ENCODE measurements at regions not wholly inside any gene's neighbourhood (a gene's known extent, or its start where the extent isn't known, plus 50 kb on each side); places are given as distances from the start of the nearest gene placed in this dataset.

- TF ChIP-seq MAX (IDR thresholded peaks at IDR 0.05; ENCODE audit: low read depth), result no peak
- no peak for TF ChIP-seq USF1 (IDR thresholded peaks at IDR 0.05; ENCODE audit: borderline replicate concordance, low read depth)
- TF ChIP-seq RAD21 (IDR thresholded peaks at IDR 0.05; ENCODE audit: low read length), result no peak
- no peak for TF ChIP-seq CHD2 (IDR thresholded peaks at IDR 0.05; ENCODE audit: low read length, partially characterized antibody)
- TF ChIP-seq TCF12 (IDR thresholded peaks at IDR 0.05), result no peak
- no peak for TF ChIP-seq MEF2A (IDR thresholded peaks at IDR 0.05; ENCODE audit: borderline replicate concordance, low read depth)
- TF ChIP-seq YY1 (IDR thresholded peaks at IDR 0.05; ENCODE audit: low read depth), result no peak
Observed at GRCh38 chr20:61041481-61041880, 210.6 kb upstream of the CDH4 start (continued).

GRCh38 chr20:61042506-61043385, 209.3 kb upstream of the CDH4 start:
- ChIA-PET CTCF (no interaction called here), POLR2A (no interaction called here)
- DNase-seq, result no peak
- H3K4me2 ChIP-seq, result no peak overlapping the region
- no peaks in the 10 kb centered on the region for H3K79me2 ChIP-seq (ENCODE audit: insufficient read depth)
- no peaks in the 10 kb centered on the region for H4K20me1 ChIP-seq (ENCODE audit: insufficient read depth)
- no peaks in the 10 kb centered on the region for H3K9me2 ChIP-seq
- H3K9me3 ChIP-seq, result no peaks in the 10 kb centered on the region
- H3K9ac ChIP-seq, result no peak overlapping the region
- 42% methylated on average over 25 of the region's 25 CpGs for WGBS (ENCODE audit: low lambda C conversion rate)
- no peaks in the 10 kb centered on the region for H3F3A ChIP-seq (replicated peaks; ENCODE audit: insufficient read depth)
- H3K27ac ChIP-seq (ENCODE audit: low read depth in 2 of 2, low read length in 1 of 2), result no peak overlapping the region
- no peaks in the 10 kb centered on the region for H3K27me3 ChIP-seq (ENCODE audit: insufficient read depth)
- TF ChIP-seq CTCF (IDR thresholded peaks at IDR 0.05), result no peak
- no peak for TF ChIP-seq YY1 (IDR thresholded peaks at IDR 0.05; ENCODE audit: low read depth)
- TF ChIP-seq IRF3 (IDR thresholded peaks at IDR 0.05; ENCODE audit: low read depth, low read length), result no peak
- TF ChIP-seq POLR2AphosphoS5 (IDR thresholded peaks at IDR 0.05; ENCODE audit: low read depth, low read length), result no peak
- no peak for TF ChIP-seq JUND (IDR thresholded peaks at IDR 0.05)
- TF ChIP-seq SIN3A (IDR thresholded peaks at IDR 0.05; ENCODE audit: borderline replicate concordance, low read depth, low read length), result no peak
- TF ChIP-seq RXRA (IDR thresholded peaks at IDR 0.05; ENCODE audit: borderline replicate concordance, low read depth), result no peak
- TF ChIP-seq PBX3 (IDR thresholded peaks at IDR 0.05), result no peak
- no peak for TF ChIP-seq TEAD4 (IDR thresholded peaks at IDR 0.05; ENCODE audit: borderline replicate concordance, insufficient read depth)
- no peak for TF ChIP-seq USF1 (IDR thresholded peaks at IDR 0.05; ENCODE audit: borderline replicate concordance, low read depth)
- TF ChIP-seq EP300 (IDR thresholded peaks at IDR 0.05; ENCODE audit: borderline replicate concordance in 1 of 2, low read depth in 1 of 2, low read length in 1 of 2), result no peak
- no peak for TF ChIP-seq GATA2 (CRISPR knock-in tag; IDR thresholded peaks at IDR 0.05)
- no peak for TF ChIP-seq REST (IDR thresholded peaks at IDR 0.05; ENCODE audit: low read depth, low read length)
- no peak for TF ChIP-seq FOXM1 (IDR thresholded peaks at IDR 0.05; ENCODE audit: low read depth)
- no peak overlapping the region for H2AFZ ChIP-seq (ENCODE audit: low read depth)
- H3K4me1 ChIP-seq (ENCODE audit: control insufficient read depth in 1 of 2, insufficient read depth in 2 of 2, low read depth in 1 of 2, low read length in 1 of 2), result no peaks in the 10 kb centered on the region
- H3K4me3 ChIP-seq (ENCODE audit: low read depth in 2 of 2, low read length in 1 of 2), result no peak overlapping the region
- H3K36me3 ChIP-seq (replicated peaks in 1 of 2; ENCODE audit: control insufficient read depth in 1 of 2, insufficient read depth in 2 of 2, low read length in 1 of 2), result no peaks in the 10 kb centered on the region

All from SK-N-SH (cell line).